ENCODE measurements at regions not wholly inside any gene's neighbourhood (a gene's known extent, or its start where the extent isn't known, plus 50 kb on each side); places are given as distances from the start of the nearest gene placed in this dataset.
A peak's percentile ranks its signal among the peaks of the same experiment; 100 is the strongest.

- no peaks in the 10 kb centered on the region for H3K36me3 ChIP-seq (ENCODE audit: control insufficient read depth, insufficient read depth, low read length, severe bottlenecking)
- peak; percentile 55 for DNase-seq (ENCODE audit: low read depth)
- H3K4me1 ChIP-seq (ENCODE audit: control insufficient read depth, insufficient read depth, low read length) = no peaks in the 10 kb centered on the region
- H3K4me3 ChIP-seq (ENCODE audit: low read length) = no peak overlapping the region
- no peak overlapping the region for H3K9ac ChIP-seq (ENCODE audit: low read length)
- H3K27me3 ChIP-seq (replicated peaks; ENCODE audit: control insufficient read depth, insufficient read depth, low read length) = no peaks in the 10 kb centered on the region
- no peaks in the 10 kb centered on the region for H3K9me3 ChIP-seq (ENCODE audit: control insufficient read depth, low read length)
Measured at GRCh38 chr18:61702007-61702406, 190.8 kb downstream of the RNF152 start.

GRCh38 chr18:61699397-61700110 lies 193.3 kb downstream of the RNF152 start:
- H3K36me3 ChIP-seq (ENCODE audit: control insufficient read depth, insufficient read depth, low read length, severe bottlenecking) = no peaks in the 10 kb centered on the region
- peaks cover 11% of the 10 kb centered on the region for H3K9me3 ChIP-seq (ENCODE audit: control insufficient read depth, low read length)
- H3K4me3 ChIP-seq (ENCODE audit: low read length) = no peak overlapping the region
- DNase-seq (ENCODE audit: low read depth) = no peak
- H3K27me3 ChIP-seq (replicated peaks; ENCODE audit: control insufficient read depth, insufficient read depth, low read length) = no peaks in the 10 kb centered on the region
- no peaks in the 10 kb centered on the region for H3K4me1 ChIP-seq (ENCODE audit: control insufficient read depth, insufficient read depth, low read length)
- H3K9ac ChIP-seq (ENCODE audit: low read length) = no peak overlapping the region

- Histone ChIP-seq H3K27me3 (replicated peaks; ENCODE audit: control insufficient read depth, insufficient read depth, low read length) (no peaks in the 10 kb centered on the region), H3K4me1 (ENCODE audit: control insufficient read depth, insufficient read depth, low read length) (no peaks in the 10 kb centered on the region), H3K36me3 (ENCODE audit: control insufficient read depth, insufficient read depth, low read length, severe bottlenecking) (no peaks in the 10 kb centered on the region), H3K9ac (ENCODE audit: low read length) (no peak overlapping the region), H3K4me3 (ENCODE audit: low read length) (no peak overlapping the region), H3K9me3 (ENCODE audit: control insufficient read depth, low read length) (peaks cover 11% of the 10 kb centered on the region)
- no peak for DNase-seq (ENCODE audit: low read depth)
Measured at GRCh38 chr18:61697306-61697909, 195.4 kb downstream of the RNF152 start.

GRCh38 chr18:61694236-61694635 lies 198.6 kb downstream of the RNF152 start:
- Histone ChIP-seq H3K4me3 (ENCODE audit: low read length) (no peak overlapping the region), H3K4me1 (ENCODE audit: control insufficient read depth, insufficient read depth, low read length) (no peaks in the 10 kb centered on the region), H3K36me3 (ENCODE audit: control insufficient read depth, insufficient read depth, low read length, severe bottlenecking) (no peaks in the 10 kb centered on the region), H3K27me3 (replicated peaks; ENCODE audit: control insufficient read depth, insufficient read depth, low read length) (no peaks in the 10 kb centered on the region), H3K9ac (ENCODE audit: low read length) (no peak overlapping the region), H3K9me3 (ENCODE audit: control insufficient read depth, low read length) (peaks cover 11% of the 10 kb centered on the region)
- no peak for DNase-seq (ENCODE audit: low read depth)

GRCh38 chr18:61690418-61691138 lies 202.2 kb downstream of the RNF152 start:
- H3K36me3 ChIP-seq (ENCODE audit: control insufficient read depth, insufficient read depth, low read length, severe bottlenecking) = no peaks in the 10 kb centered on the region
- no peak overlapping the region for H3K4me3 ChIP-seq (ENCODE audit: low read length)
- no peak overlapping the region for H3K9ac ChIP-seq (ENCODE audit: low read length)

GRCh38 chr18:61687317-61687716 lies 205.5 kb downstream of the RNF152 start:
- H3K9me3 ChIP-seq (ENCODE audit: control insufficient read depth, low read length) = peaks cover 2% of the 10 kb centered on the region
- H3K27me3 ChIP-seq (replicated peaks; ENCODE audit: control insufficient read depth, insufficient read depth, low read length) = no peaks in the 10 kb centered on the region
- H3K36me3 ChIP-seq (ENCODE audit: control insufficient read depth, insufficient read depth, low read length, severe bottlenecking) = no peaks in the 10 kb centered on the region
- H3K4me3 ChIP-seq (ENCODE audit: low read length) = no peak overlapping the region
- DNase-seq (ENCODE audit: low read depth) = no peak
- no peaks in the 10 kb centered on the region for H3K4me1 ChIP-seq (ENCODE audit: control insufficient read depth, insufficient read depth, low read length)
- no peak overlapping the region for H3K9ac ChIP-seq (ENCODE audit: low read length)

More at GRCh38 chr18:61690418-61691138, 202.2 kb downstream of the RNF152 start:
- DNase-seq (ENCODE audit: low read depth) = no peak
- Histone ChIP-seq H3K9me3 (ENCODE audit: control insufficient read depth, low read length) (peaks cover 7% of the 10 kb centered on the region), H3K27me3 (replicated peaks; ENCODE audit: control insufficient read depth, insufficient read depth, low read length) (no peaks in the 10 kb centered on the region), H3K4me1 (ENCODE audit: control insufficient read depth, insufficient read depth, low read length) (no peaks in the 10 kb centered on the region)

GRCh38 chr18:61683856-61684255 lies 209.0 kb downstream of the RNF152 start:
- H3K27me3 ChIP-seq (replicated peaks; ENCODE audit: control insufficient read depth, insufficient read depth, low read length) = no peaks in the 10 kb centered on the region
- DNase-seq (ENCODE audit: low read depth) = no peak
- H3K9ac ChIP-seq (ENCODE audit: low read length) = no peak overlapping the region
- no peaks in the 10 kb centered on the region for H3K36me3 ChIP-seq (ENCODE audit: control insufficient read depth, insufficient read depth, low read length, severe bottlenecking)
- no peak overlapping the region for H3K4me3 ChIP-seq (ENCODE audit: low read length)
- peaks cover 30% of the 10 kb centered on the region for H3K9me3 ChIP-seq (ENCODE audit: control insufficient read depth, low read length)
- H3K4me1 ChIP-seq (ENCODE audit: control insufficient read depth, insufficient read depth, low read length) = no peaks in the 10 kb centered on the region

- Histone ChIP-seq H3K9me3 (ENCODE audit: control insufficient read depth, low read length) (peaks cover 33% of the 10 kb centered on the region), H3K27me3 (replicated peaks; ENCODE audit: control insufficient read depth, insufficient read depth, low read length) (no peaks in the 10 kb centered on the region), H3K36me3 (ENCODE audit: control insufficient read depth, insufficient read depth, low read length, severe bottlenecking) (no peaks in the 10 kb centered on the region), H3K4me1 (ENCODE audit: control insufficient read depth, insufficient read depth, low read length) (no peaks in the 10 kb centered on the region), H3K9ac (ENCODE audit: low read length) (no peak overlapping the region), H3K4me3 (ENCODE audit: low read length) (no peak overlapping the region)
- DNase-seq (ENCODE audit: low read depth) = no peak
Measured at GRCh38 chr18:61681065-61681464, 211.7 kb downstream of the RNF152 start.

- Histone ChIP-seq H3K27me3 (replicated peaks; ENCODE audit: control insufficient read depth, insufficient read depth, low read length) (no peaks in the 10 kb centered on the region), H3K9ac (ENCODE audit: low read length) (no peak overlapping the region), H3K4me1 (ENCODE audit: control insufficient read depth, insufficient read depth, low read length) (no peaks in the 10 kb centered on the region), H3K9me3 (ENCODE audit: control insufficient read depth, low read length) (peaks cover 33% of the 10 kb centered on the region), H3K4me3 (ENCODE audit: low read length) (peak overlapping the region; percentile 27), H3K36me3 (ENCODE audit: control insufficient read depth, insufficient read depth, low read length, severe bottlenecking) (no peaks in the 10 kb centered on the region)
- peak; percentile 22 for DNase-seq (ENCODE audit: low read depth)
Measured at GRCh38 chr18:61679836-61680235, 213.0 kb downstream of the RNF152 start.

- no peak for DNase-seq (ENCODE audit: low read depth)
- Histone ChIP-seq H3K9ac (ENCODE audit: low read length) (no peak overlapping the region), H3K9me3 (ENCODE audit: control insufficient read depth, low read length) (peaks cover 34% of the 10 kb centered on the region), H3K4me3 (ENCODE audit: low read length) (no peak overlapping the region), H3K36me3 (ENCODE audit: control insufficient read depth, insufficient read depth, low read length, severe bottlenecking) (no peaks in the 10 kb centered on the region), H3K4me1 (ENCODE audit: control insufficient read depth, insufficient read depth, low read length) (no peaks in the 10 kb centered on the region), H3K27me3 (replicated peaks; ENCODE audit: control insufficient read depth, insufficient read depth, low read length) (peaks cover 2% of the 10 kb centered on the region)
Measured at GRCh38 chr18:61677435-61677970, 215.3 kb downstream of the RNF152 start.

- peaks cover 34% of the 10 kb centered on the region for H3K9me3 ChIP-seq (ENCODE audit: control insufficient read depth, low read length)
- peaks cover 2% of the 10 kb centered on the region for H3K27me3 ChIP-seq (replicated peaks; ENCODE audit: control insufficient read depth, insufficient read depth, low read length)
- no peak overlapping the region for H3K9ac ChIP-seq (ENCODE audit: low read length)
- DNase-seq (ENCODE audit: low read depth) = no peak
- H3K36me3 ChIP-seq (ENCODE audit: control insufficient read depth, insufficient read depth, low read length, severe bottlenecking) = no peaks in the 10 kb centered on the region
- no peak overlapping the region for H3K4me3 ChIP-seq (ENCODE audit: low read length)
- H3K4me1 ChIP-seq (ENCODE audit: control insufficient read depth, insufficient read depth, low read length) = no peaks in the 10 kb centered on the region
Measured at GRCh38 chr18:61676773-61677434, 215.9 kb downstream of the RNF152 start.

All from adipocyte (in vitro differentiated cells).